ENCODE measurements at regions not wholly inside any gene's neighbourhood (a gene's known extent, or its start where the extent isn't known, plus 50 kb on each side); places are given as distances from the start of the nearest gene placed in this dataset.

- ChIA-PET POLR2A (ENCODE audit: partially characterized antibody) (no interaction called here), CTCF (ENCODE audit: partially characterized antibody) (no interaction called here)
Observed at GRCh38 chr18:68574311-68574710, 140.6 kb downstream of the TMX3 start.

GRCh38 chr18:68569936-68570335, 145.0 kb downstream of the TMX3 start:
- Mint-ChIP-seq H3K9me3 (peaks cover 0 to 9% (median under 1%) of the 10 kb centered on the region in 8 donors), H3K4me1 (no peaks in the 10 kb centered on the region), H3K4me3 (no peak overlapping the region), H3K36me3 (no peaks in the 10 kb centered on the region), H3K27ac (no peak overlapping the region), H3K27me3 (peaks cover 1 to 5% of the 10 kb centered on the region in 2 donors)
- intact Hi-C loops (cut with micrococcal nuclease): no loop called here
- Histone ChIP-seq H3K27ac (ENCODE audit: low read depth, low read length) (no peak overlapping the region), H3K4me1 (ENCODE audit: insufficient read depth, low read length) (no peaks in the 10 kb centered on the region), H3K36me3 (ENCODE audit: insufficient read depth, low read length) (no peaks in the 10 kb centered on the region), H3K4me3 (ENCODE audit: low read length in 2 of 2) (no peak overlapping the region), H3K27me3 (ENCODE audit: insufficient read depth, low read length) (no peaks in the 10 kb centered on the region), H3K9me3 (ENCODE audit: control insufficient read depth in 1 of 2, low read length in 2 of 2) (no peaks in the 10 kb centered on the region)
- no peak for DNase-seq
- ChIA-PET CTCF (ENCODE audit: partially characterized antibody) (no interaction called here), POLR2A (ENCODE audit: partially characterized antibody) (no interaction called here)

More at GRCh38 chr18:68574311-68574710, 140.6 kb downstream of the TMX3 start:
- Mint-ChIP-seq H3K36me3 (no peaks in the 10 kb centered on the region), H3K27ac (no peak overlapping the region), H3K27me3 (no peaks in the 10 kb centered on the region), H3K4me1 (no peaks in the 10 kb centered on the region), H3K9me3 (peaks cover 0 to 9% (median under 1%) of the 10 kb centered on the region in 8 donors), H3K4me3 (no peak overlapping the region)
- no peak overlapping the region for H3K27ac ChIP-seq (ENCODE audit: low read depth, low read length)
- no peak for DNase-seq
- no peaks in the 10 kb centered on the region for H3K9me3 ChIP-seq (ENCODE audit: control insufficient read depth in 1 of 2, low read length in 2 of 2)
- H3K4me3 ChIP-seq (ENCODE audit: low read length in 2 of 2): no peak overlapping the region
- no peaks in the 10 kb centered on the region for H3K36me3 ChIP-seq (ENCODE audit: insufficient read depth, low read length)
- no peaks in the 10 kb centered on the region for H3K4me1 ChIP-seq (ENCODE audit: insufficient read depth, low read length)
- no peaks in the 10 kb centered on the region for H3K27me3 ChIP-seq (ENCODE audit: insufficient read depth, low read length)
- intact Hi-C loops (cut with micrococcal nuclease): no loop called here

GRCh38 chr18:68568364-68569155, 146.3 kb downstream of the TMX3 start:
- CTCF ChIA-PET (ENCODE audit: partially characterized antibody): no interaction called here
- Mint-ChIP-seq H3K27ac (no peak overlapping the region), H3K4me3 (no peak overlapping the region), H3K36me3 (no peaks in the 10 kb centered on the region), H3K4me1 (no peaks in the 10 kb centered on the region), H3K27me3 (peaks cover 3 to 5% of the 10 kb centered on the region in 2 donors), H3K9me3 (peaks cover 0 to 9% (median under 1%) of the 10 kb centered on the region in 8 donors)
- no peak for DNase-seq
- Histone ChIP-seq H3K4me3 (ENCODE audit: low read length in 2 of 2) (no peak overlapping the region), H3K36me3 (ENCODE audit: insufficient read depth, low read length) (no peaks in the 10 kb centered on the region), H3K9me3 (ENCODE audit: control insufficient read depth in 1 of 2, low read length in 2 of 2) (no peaks in the 10 kb centered on the region), H3K4me1 (ENCODE audit: insufficient read depth, low read length) (no peaks in the 10 kb centered on the region), H3K27me3 (ENCODE audit: insufficient read depth, low read length) (no peaks in the 10 kb centered on the region), H3K27ac (ENCODE audit: low read depth, low read length) (no peak overlapping the region)
- POLR2A ChIA-PET (ENCODE audit: partially characterized antibody): no interaction called here
- intact Hi-C loops (cut with micrococcal nuclease): no loop called here

GRCh38 chr18:68566991-68567390, 147.9 kb downstream of the TMX3 start:
- H3K4me3 Mint-ChIP-seq: no peak overlapping the region
- ChIA-PET POLR2A (ENCODE audit: partially characterized antibody) (no interaction called here), CTCF (ENCODE audit: partially characterized antibody) (no interaction called here)
- H3K27me3 Mint-ChIP-seq: peaks cover 3 to 5% of the 10 kb centered on the region in 2 donors
- intact Hi-C loops (cut with micrococcal nuclease): no loop called here
- peaks cover 0 to 7% (median under 1%) of the 10 kb centered on the region in 8 donors for H3K9me3 Mint-ChIP-seq
- no peak for DNase-seq
- no peak overlapping the region for H3K27ac Mint-ChIP-seq
- Histone ChIP-seq H3K4me1 (ENCODE audit: insufficient read depth, low read length) (no peaks in the 10 kb centered on the region), H3K27ac (ENCODE audit: low read depth, low read length) (no peak overlapping the region), H3K36me3 (ENCODE audit: insufficient read depth, low read length) (no peaks in the 10 kb centered on the region), H3K27me3 (ENCODE audit: insufficient read depth, low read length) (no peaks in the 10 kb centered on the region), H3K4me3 (ENCODE audit: low read length in 2 of 2) (no peak overlapping the region), H3K9me3 (ENCODE audit: control insufficient read depth in 1 of 2, low read length in 2 of 2) (no peaks in the 10 kb centered on the region)
- no peaks in the 10 kb centered on the region for H3K36me3 Mint-ChIP-seq
- no peaks in the 10 kb centered on the region for H3K4me1 Mint-ChIP-seq

GRCh38 chr18:68564961-68565360, 149.9 kb downstream of the TMX3 start:
- Histone ChIP-seq H3K27me3 (ENCODE audit: insufficient read depth, low read length) (no peaks in the 10 kb centered on the region), H3K4me1 (ENCODE audit: insufficient read depth, low read length) (no peaks in the 10 kb centered on the region), H3K9me3 (ENCODE audit: control insufficient read depth in 1 of 2, low read length in 2 of 2) (no peaks in the 10 kb centered on the region), H3K4me3 (ENCODE audit: low read length in 2 of 2) (no peak overlapping the region), H3K36me3 (ENCODE audit: insufficient read depth, low read length) (no peaks in the 10 kb centered on the region), H3K27ac (ENCODE audit: low read depth, low read length) (no peak overlapping the region)
- CTCF ChIA-PET (ENCODE audit: partially characterized antibody): no interaction called here
- no peak for DNase-seq
- Mint-ChIP-seq H3K27me3 (peaks cover 3 to 5% of the 10 kb centered on the region in 2 donors), H3K4me3 (no peak overlapping the region), H3K27ac (no peak overlapping the region), H3K9me3 (no peaks in the 10 kb centered on the region), H3K36me3 (no peaks in the 10 kb centered on the region), H3K4me1 (no peaks in the 10 kb centered on the region)
- POLR2A ChIA-PET (ENCODE audit: partially characterized antibody): no interaction called here
- intact Hi-C loops (cut with micrococcal nuclease): no loop called here

GRCh38 chr18:68564351-68564750, 150.6 kb downstream of the TMX3 start:
- no peaks in the 10 kb centered on the region for H3K27me3 ChIP-seq (ENCODE audit: insufficient read depth, low read length)
- POLR2A ChIA-PET (ENCODE audit: partially characterized antibody): no interaction called here

GRCh38 chr18:68560128-68560527, 154.8 kb downstream of the TMX3 start:
- DNase-seq: no peak
- H3K4me1 Mint-ChIP-seq: no peaks in the 10 kb centered on the region
- Histone ChIP-seq H3K36me3 (ENCODE audit: insufficient read depth, low read length) (no peaks in the 10 kb centered on the region), H3K9me3 (ENCODE audit: control insufficient read depth in 1 of 2, low read length in 2 of 2) (no peaks in the 10 kb centered on the region), H3K27ac (ENCODE audit: low read depth, low read length) (no peak overlapping the region), H3K27me3 (ENCODE audit: insufficient read depth, low read length) (no peaks in the 10 kb centered on the region), H3K4me3 (ENCODE audit: low read length in 2 of 2) (no peak overlapping the region), H3K4me1 (ENCODE audit: insufficient read depth, low read length) (no peaks in the 10 kb centered on the region)
- intact Hi-C loops (cut with micrococcal nuclease): no loop called here
- H3K36me3 Mint-ChIP-seq: no peaks in the 10 kb centered on the region
- peaks cover 0 to 2% of the 10 kb centered on the region in 2 donors for H3K27me3 Mint-ChIP-seq
- no peak overlapping the region for H3K4me3 Mint-ChIP-seq
- no peak overlapping the region for H3K27ac Mint-ChIP-seq
- ChIA-PET POLR2A (ENCODE audit: partially characterized antibody) (no interaction called here), CTCF (ENCODE audit: partially characterized antibody) (no interaction called here)
- H3K9me3 Mint-ChIP-seq: peaks cover 0 to 3% (median 0%) of the 10 kb centered on the region in 8 donors

More at GRCh38 chr18:68564351-68564750, 150.6 kb downstream of the TMX3 start:
- H3K4me3 Mint-ChIP-seq: no peak overlapping the region
- intact Hi-C loops (cut with micrococcal nuclease): no loop called here
- no peaks in the 10 kb centered on the region for H3K9me3 Mint-ChIP-seq
- Histone ChIP-seq H3K36me3 (ENCODE audit: insufficient read depth, low read length) (no peaks in the 10 kb centered on the region), H3K27ac (ENCODE audit: low read depth, low read length) (no peak overlapping the region), H3K4me1 (ENCODE audit: insufficient read depth, low read length) (no peaks in the 10 kb centered on the region), H3K4me3 (ENCODE audit: low read length in 2 of 2) (no peak overlapping the region), H3K9me3 (ENCODE audit: control insufficient read depth in 1 of 2, low read length in 2 of 2) (no peaks in the 10 kb centered on the region)
- H3K27ac Mint-ChIP-seq: no peak overlapping the region
- no peaks in the 10 kb centered on the region for H3K4me1 Mint-ChIP-seq
- CTCF ChIA-PET (ENCODE audit: partially characterized antibody): no interaction called here
- H3K27me3 Mint-ChIP-seq: peaks cover 3 to 5% of the 10 kb centered on the region in 2 donors
- DNase-seq: no peak
- H3K36me3 Mint-ChIP-seq: no peaks in the 10 kb centered on the region

All from CD4-positive, alpha-beta memory T cell (primary cell).